KMS-11 (cell line): ENCODE measurements at regions not wholly inside any gene's neighbourhood (a gene's known extent, or its start where the extent isn't known, plus 50 kb on each side); places are given as distances from the start of the nearest gene placed in this dataset.

Experiments
- H2AFZ ChIP-seq: fragments of 200-600 bp; sonication (generic); 2 replicates; pipeline ENCODE4 v1.6.1; 2016; ENCODE audit warnings: antibody characterized with exemption, mixed run types, low read depth
- H3K27ac ChIP-seq: fragments of 200-600 bp; sonication (generic); 2 replicates; pipeline ENCODE4 v1.6.1; 2016; ENCODE audit warnings: mild to moderate bottlenecking, mixed run types
- H3K27me3 ChIP-seq: fragments of 200-600 bp; sonication (generic); 2 replicates; pipeline ENCODE4 v1.6.1; 2017; ENCODE audit warnings: mild to moderate bottlenecking, low read depth, mixed run types, moderate library complexity; ENCODE audit not compliant: insufficient read depth
- H3K36me3 ChIP-seq: fragments of 200-600 bp; sonication (generic); 2 replicates; pipeline ENCODE4 v1.6.1; 2017; ENCODE audit warnings: mild to moderate bottlenecking, mixed run types; ENCODE audit not compliant: insufficient read depth
- H3K4me1 ChIP-seq: fragments of 200-600 bp; sonication (generic); 2 replicates; pipeline ENCODE4 v1.6.1; 2016; ENCODE audit warnings: mild to moderate bottlenecking, low read depth, mixed run types; ENCODE audit not compliant: poor library complexity, severe bottlenecking
- H3K4me2 ChIP-seq: fragments of 200-600 bp; sonication (generic); 2 replicates; pipeline ENCODE4 v1.7.0; 2016; ENCODE audit warnings: mild to moderate bottlenecking, mixed run types
- H3K4me3 ChIP-seq: fragments of 200-600 bp; sonication (generic); IDR thresholded peaks from 2 replicates; pipeline ENCODE4 v1.6.1; 2017; ENCODE audit warnings: low read depth, low read length, mixed read lengths; ENCODE audit not compliant: insufficient read depth
- H3K79me2 ChIP-seq: fragments of 200-600 bp; sonication (generic); 2 replicates; pipeline ENCODE4 v1.6.1; 2016; ENCODE audit warnings: low read depth, mixed run types; ENCODE audit not compliant: insufficient read depth
- H3K9ac ChIP-seq: fragments of 200-600 bp; sonication (generic); 2 replicates; pipeline ENCODE4 v1.6.1; 2016; ENCODE audit warnings: mild to moderate bottlenecking, mixed run types
- H4K20me1 ChIP-seq: fragments of 200-600 bp; sonication (generic); 2 replicates; pipeline ENCODE4 v1.6.1; 2016; ENCODE audit warnings: mild to moderate bottlenecking, mixed run types; ENCODE audit not compliant: insufficient read depth
- TF ChIP-seq, protein P1 (sequence below): fragments of 200-600 bp; sonication (generic); conservative IDR thresholded peaks from 2 replicates; pipeline ENCODE4 v1.6.1; 2017; ENCODE audit warnings: low read depth, mild to moderate bottlenecking, antibody characterized with exemption, low read length, moderate library complexity, mixed read lengths

DNA sequence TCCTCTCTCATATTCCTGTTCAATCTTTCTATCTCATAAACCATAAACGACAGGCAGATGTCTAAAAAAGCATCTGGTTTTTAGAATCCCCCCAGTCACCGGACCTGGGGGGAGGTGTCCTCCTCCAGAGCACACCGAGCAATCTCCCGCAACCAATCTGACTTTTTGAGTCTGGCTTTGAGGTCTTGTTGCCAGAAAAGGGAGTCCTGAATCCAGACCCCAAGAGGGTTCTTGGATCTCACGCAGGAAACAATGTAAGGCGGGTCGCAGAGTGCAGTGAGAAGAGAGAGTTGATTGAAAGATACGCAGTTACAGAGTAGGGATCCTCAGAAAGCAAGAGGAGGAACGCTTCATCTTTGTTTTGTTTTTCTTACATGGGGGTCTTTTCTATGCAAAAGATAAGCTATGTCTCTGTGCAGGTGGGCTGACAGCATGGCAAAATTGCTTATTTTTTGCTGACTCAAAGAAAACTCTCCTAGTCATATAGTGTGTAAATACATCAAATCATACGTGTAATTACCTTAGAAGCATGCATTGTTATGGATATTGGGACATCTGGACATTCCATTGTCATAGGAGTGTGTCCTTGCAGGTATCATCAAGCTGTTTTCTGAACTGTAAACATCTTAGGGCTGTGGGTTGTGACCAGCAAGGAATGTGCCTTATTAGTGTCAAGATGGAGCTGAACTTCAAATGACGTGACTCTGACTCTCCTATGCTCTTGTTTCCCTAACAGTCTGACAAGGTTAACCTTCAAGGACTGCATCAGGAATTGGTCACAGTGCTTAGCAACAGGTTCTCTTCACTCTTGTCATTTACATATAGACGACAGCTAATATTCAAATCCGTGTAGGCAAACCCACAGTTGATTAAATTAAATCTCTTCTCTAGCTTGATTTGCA is 159.3 kb upstream of the DAPK1 start:
- Histone ChIP-seq H3K27me3 (no peaks in the 10 kb centered on the region), H2AFZ (no peak overlapping the region), H3K79me2 (no peaks in the 10 kb centered on the region), H3K4me2 (no peak overlapping the region), H3K27ac (no peak overlapping the region), H3K4me3 (no peak overlapping the region), H3K9ac (no peak overlapping the region), H4K20me1 (no peaks in the 10 kb centered on the region), H3K4me1 (no peaks in the 10 kb centered on the region), H3K36me3 (no peaks in the 10 kb centered on the region)
- TF ChIP-seq, protein P1, sequence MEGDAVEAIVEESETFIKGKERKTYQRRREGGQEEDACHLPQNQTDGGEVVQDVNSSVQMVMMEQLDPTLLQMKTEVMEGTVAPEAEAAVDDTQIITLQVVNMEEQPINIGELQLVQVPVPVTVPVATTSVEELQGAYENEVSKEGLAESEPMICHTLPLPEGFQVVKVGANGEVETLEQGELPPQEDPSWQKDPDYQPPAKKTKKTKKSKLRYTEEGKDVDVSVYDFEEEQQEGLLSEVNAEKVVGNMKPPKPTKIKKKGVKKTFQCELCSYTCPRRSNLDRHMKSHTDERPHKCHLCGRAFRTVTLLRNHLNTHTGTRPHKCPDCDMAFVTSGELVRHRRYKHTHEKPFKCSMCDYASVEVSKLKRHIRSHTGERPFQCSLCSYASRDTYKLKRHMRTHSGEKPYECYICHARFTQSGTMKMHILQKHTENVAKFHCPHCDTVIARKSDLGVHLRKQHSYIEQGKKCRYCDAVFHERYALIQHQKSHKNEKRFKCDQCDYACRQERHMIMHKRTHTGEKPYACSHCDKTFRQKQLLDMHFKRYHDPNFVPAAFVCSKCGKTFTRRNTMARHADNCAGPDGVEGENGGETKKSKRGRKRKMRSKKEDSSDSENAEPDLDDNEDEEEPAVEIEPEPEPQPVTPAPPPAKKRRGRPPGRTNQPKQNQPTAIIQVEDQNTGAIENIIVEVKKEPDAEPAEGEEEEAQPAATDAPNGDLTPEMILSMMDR: no peak

DNA sequence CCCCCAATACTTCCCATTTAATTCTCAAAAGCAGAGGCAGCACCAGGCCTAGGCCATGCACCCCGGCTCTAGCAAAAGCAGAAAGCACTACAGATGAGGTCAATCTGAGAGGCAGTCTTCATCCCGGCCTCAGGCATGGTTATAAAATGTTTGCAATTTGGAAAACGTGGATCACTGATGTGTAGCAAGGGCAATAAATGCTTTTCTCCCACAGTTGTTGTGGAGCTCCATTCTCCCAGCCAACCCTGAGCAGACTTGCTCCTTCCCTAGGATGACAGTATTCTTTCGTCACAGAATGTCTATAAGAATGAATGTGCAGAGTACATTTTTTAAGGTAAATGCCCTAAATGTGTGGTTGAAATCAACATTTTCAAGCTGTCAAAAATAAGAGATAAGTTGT is 157.3 kb upstream of the DAPK1 start:
- H2AFZ ChIP-seq: no peak overlapping the region
- no peak overlapping the region for H3K27ac ChIP-seq
- no peaks in the 10 kb centered on the region for H3K79me2 ChIP-seq
- H4K20me1 ChIP-seq: no peaks in the 10 kb centered on the region
- H3K9ac ChIP-seq: no peak overlapping the region
- TF ChIP-seq, protein P1: no peak
- H3K27me3 ChIP-seq: no peaks in the 10 kb centered on the region
- H3K4me1 ChIP-seq: no peaks in the 10 kb centered on the region
- no peaks in the 10 kb centered on the region for H3K36me3 ChIP-seq
- no peak overlapping the region for H3K4me2 ChIP-seq
- H3K4me3 ChIP-seq: no peak overlapping the region

DNA sequence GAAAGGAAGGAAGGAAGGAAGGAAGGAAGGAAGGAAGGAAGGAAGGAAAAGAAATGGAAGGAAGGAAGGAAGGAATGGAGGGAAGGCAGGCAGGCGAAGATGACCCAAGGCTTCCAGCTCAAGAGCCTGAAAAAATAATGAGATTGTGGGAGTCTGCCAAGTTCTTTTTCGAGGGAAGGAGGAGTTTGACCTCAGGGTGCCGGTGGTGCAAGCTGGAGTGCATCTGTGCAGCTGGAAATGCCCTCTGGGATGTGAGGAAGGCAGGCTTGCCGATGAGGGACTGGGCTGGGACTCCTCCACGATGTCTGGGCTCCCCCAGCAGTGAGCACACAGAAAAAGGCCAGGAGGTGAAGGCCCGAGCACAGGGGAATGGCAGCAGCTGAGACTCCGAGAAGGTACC is 154.9 kb upstream of the DAPK1 start:
- TF ChIP-seq, protein P1: no peak
- Histone ChIP-seq H3K4me1 (no peaks in the 10 kb centered on the region), H3K36me3 (no peaks in the 10 kb centered on the region), H3K27me3 (no peaks in the 10 kb centered on the region), H3K4me2 (no peak overlapping the region), H3K27ac (no peak overlapping the region), H3K4me3 (no peak overlapping the region), H3K79me2 (no peaks in the 10 kb centered on the region), H4K20me1 (no peaks in the 10 kb centered on the region), H2AFZ (no peak overlapping the region), H3K9ac (no peak overlapping the region)

DNA sequence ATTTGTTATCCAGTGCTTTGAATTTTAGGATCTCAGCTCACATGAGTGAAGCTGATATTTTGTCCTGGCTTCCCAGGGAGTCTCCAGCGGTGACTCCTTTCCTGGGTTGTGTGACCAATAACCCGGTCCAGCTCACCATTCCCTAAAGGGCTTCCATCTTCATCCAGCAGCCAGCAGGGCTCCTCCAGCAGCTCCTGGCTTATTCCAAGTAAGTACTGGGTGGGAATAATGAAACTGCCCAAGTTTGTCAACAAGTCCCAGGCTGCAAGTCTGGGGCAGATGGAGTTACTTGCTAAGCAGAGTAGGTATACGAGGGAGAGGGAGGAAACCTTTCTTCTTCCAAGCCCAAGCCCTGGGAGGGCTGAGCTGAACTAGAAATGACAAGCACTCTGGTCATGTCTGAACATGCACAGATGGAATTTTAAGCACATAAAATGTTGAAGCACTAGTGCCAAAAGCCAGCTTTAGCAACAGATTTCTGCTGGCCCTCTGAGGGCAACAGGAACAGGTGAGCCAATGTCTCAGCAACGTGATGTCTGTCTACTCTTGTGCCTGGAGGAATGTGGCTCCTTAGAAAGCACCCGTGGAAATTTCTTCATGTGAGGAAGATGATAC is 153.7 kb upstream of the DAPK1 start:
- H3K27ac ChIP-seq: no peak overlapping the region
- TF ChIP-seq, protein P1: no peak
- no peak overlapping the region for H2AFZ ChIP-seq
- H4K20me1 ChIP-seq: no peaks in the 10 kb centered on the region
- H3K27me3 ChIP-seq: no peaks in the 10 kb centered on the region
- no peaks in the 10 kb centered on the region for H3K36me3 ChIP-seq
- no peak overlapping the region for H3K4me2 ChIP-seq
- H3K79me2 ChIP-seq: no peaks in the 10 kb centered on the region
- H3K9ac ChIP-seq: no peak overlapping the region
- no peaks in the 10 kb centered on the region for H3K4me1 ChIP-seq
- no peak overlapping the region for H3K4me3 ChIP-seq
